A549 (cell line): ENCODE measurements at regions not wholly inside any gene's neighbourhood (a gene's known extent, or its start where the extent isn't known, plus 50 kb on each side); places are given as distances from the start of the nearest gene placed in this dataset.

Experiments
- CTCF ChIP-seq: fragments of >200 bp; sonication (Bioruptor Twin); formaldehyde crosslinking; IDR thresholded peaks from 3 replicates; pipeline ENCODE4 v1.5.1; 2016
- KDM1A ChIP-seq: fragments of 200-600 bp; sonication (generic); IDR thresholded peaks from 2 replicates; pipeline ENCODE4 v1.6.1; 2016; ENCODE audit warnings: low read depth, mild to moderate bottlenecking
- NR3C1 ChIP-seq: fragments of >200 bp; sonication (Bioruptor Twin); formaldehyde crosslinking; IDR thresholded peaks from 3 replicates; pipeline ENCODE4 v1.6.1; 2017
- POLR2A ChIP-seq: IDR thresholded peaks from 2 replicates; pipeline ENCODE4 v1.6.1; 2012; ENCODE audit warnings: mild to moderate bottlenecking, low read length
- RAD21 ChIP-seq, 2 experiments: fragments of >200 bp in 1 of 2; sonication (Bioruptor Twin) in 1 of 2; formaldehyde crosslinking in 1 of 2; IDR thresholded peaks in 1 of 2; conservative IDR thresholded peaks in 1 of 2; 2 replicates in 1 of 2; 3 replicates in 1 of 2; pipeline ENCODE4 v1.6.1; 2012 to 2018; ENCODE audit warnings: inconsistent platforms in 1 of 2

GRCh38 chr16:72287649-72288048 lies 115.7 kb upstream of the PMFBP1 start:
- TF ChIP-seq RAD21 (conservative IDR thresholded peaks at IDR 0.05 in 1 of 2, IDR thresholded peaks at IDR 0.05 in 1 of 2) (no peak), CTCF (no peak), POLR2A (no peak), NR3C1 (no peak), KDM1A (no peak)
